Fibroblast of skin of back (primary cell): ENCODE measurements at regions not wholly inside any gene's neighbourhood (a gene's known extent, or its start where the extent isn't known, plus 50 kb on each side); places are given as distances from the start of the nearest gene placed in this dataset.
A peak's percentile ranks its signal among the peaks of the same experiment; 100 is the strongest.
"Not testable (repeated sequence)": the region's sequence is repeated elsewhere in the genome, so short reads cannot be mapped to it uniquely, and the experiment has no call there.

Experiments used
- DNase-seq: peaks from one replicate; pipeline ENCODE4 v3.0.0-alpha.2; 2013

- no peak for DNase-seq
Observed at GRCh38 chr20:22821081-22821727, 213.9 kb upstream of the SSTR4 start.

- DNase-seq, result no peak
Observed at GRCh38 chr20:22821796-22822195, 213.3 kb upstream of the SSTR4 start.

DNA sequence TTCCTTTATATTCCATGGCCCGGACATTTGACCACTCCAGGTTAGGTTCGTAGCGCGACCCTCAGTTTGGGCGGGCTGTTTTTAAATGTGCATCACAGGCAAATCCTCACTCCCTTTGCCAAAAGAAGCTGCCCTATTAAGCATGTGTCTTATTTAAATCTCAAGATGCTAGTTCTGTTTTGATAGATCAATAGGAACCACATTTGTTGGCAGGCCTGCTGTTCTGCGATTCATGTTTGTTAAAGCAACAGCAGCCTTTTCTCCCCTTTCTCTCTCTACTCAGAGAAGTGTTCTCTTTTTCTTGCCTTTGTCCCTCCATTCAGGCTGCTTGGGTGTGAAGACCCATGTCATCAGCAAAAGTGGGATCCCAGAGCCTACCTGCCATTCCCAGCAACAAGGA lies 212.0 kb upstream of the SSTR4 start:
- DNase-seq, result no peak

DNA sequence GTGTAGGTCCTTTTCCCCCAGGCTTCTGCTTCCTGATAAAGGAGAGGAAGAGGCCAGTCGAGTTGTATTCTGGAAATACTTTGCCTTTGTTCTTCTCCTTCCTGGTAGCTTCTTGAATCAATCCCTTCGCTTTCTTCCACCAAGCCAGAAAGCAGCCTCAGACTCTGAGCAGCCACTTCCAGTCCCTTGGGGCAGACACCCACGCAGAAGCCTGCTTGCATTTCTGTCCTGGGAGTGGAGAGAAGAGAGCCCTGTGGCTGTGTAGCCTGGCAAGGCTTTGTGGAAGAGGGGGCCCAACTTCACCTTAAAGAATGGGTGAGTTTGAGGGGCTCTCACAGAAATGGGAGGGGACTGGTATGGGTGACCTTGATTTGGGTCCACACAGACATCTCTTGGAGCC lies 211.0 kb upstream of the SSTR4 start:
- no peak for DNase-seq

- peak; percentile 59 for DNase-seq
Observed at GRCh38 chr20:22825076-22825475, 210.0 kb upstream of the SSTR4 start.

DNA sequence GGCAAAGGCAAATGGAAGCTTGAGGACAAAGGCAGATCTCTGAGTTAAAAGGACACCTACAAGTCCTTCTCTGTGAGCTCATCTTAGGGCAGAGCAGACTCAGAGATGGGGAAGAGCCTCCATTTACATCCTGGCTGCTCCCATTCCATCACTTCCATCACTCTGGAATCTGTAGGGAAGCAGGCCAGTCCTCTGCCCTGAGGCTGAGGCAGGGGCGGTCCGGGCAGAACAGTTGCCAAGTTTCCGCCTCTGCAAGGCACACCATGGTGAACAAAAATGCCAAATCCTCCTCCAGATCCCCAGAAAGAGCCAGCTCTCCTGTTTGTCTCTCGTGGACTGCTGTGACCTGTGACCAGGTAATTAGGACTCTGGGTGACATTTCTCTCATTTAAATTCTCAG lies 209.6 kb upstream of the SSTR4 start:
- no peak for DNase-seq

DNA sequence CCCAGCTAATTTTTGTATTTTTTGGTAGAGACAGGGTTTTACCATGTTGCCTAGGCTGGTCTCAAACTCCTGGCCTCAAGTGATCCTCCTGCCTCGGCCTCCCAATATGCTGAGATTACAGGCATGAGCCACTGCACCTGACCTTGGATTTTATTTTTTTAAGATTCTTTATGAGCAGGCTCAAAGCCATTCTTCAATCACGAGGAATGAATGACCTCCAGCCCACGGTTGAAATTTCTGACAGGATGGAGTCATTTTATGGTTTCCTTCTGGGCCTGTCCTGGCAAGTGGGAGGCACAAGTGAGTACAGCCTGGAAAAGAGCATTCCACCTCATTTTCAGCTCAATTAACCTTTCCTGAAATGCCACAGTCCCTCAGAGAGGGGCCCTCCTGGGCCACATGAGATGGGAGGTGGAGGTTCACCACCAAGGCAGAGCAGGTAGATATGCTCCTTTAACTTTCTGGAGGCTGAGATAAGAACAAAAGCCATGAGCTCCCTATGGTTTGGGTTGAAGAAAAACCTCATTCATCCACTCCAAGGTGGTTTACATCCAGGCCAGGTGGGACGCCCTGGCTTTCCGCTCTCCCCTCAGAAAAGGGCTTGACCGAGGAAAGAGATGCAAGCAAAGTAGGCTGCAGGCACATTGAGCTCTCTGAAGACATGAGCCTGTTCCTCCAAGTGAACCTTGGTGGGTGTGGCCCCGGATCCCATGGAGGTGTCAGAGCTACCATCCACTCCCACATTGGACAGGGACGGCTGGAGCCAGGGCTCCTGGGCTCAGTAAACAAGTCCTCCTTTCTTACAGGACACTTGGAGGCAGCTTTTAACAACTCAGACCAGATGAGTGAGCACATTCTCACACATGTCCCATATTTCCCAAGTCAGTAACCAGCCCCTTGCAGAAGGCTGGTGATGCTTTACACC lies 208.5 kb upstream of the SSTR4 start:
- no peak for DNase-seq

- no peak for DNase-seq
Observed at GRCh38 chr20:22827916-22828315, 207.2 kb upstream of the SSTR4 start.

DNA sequence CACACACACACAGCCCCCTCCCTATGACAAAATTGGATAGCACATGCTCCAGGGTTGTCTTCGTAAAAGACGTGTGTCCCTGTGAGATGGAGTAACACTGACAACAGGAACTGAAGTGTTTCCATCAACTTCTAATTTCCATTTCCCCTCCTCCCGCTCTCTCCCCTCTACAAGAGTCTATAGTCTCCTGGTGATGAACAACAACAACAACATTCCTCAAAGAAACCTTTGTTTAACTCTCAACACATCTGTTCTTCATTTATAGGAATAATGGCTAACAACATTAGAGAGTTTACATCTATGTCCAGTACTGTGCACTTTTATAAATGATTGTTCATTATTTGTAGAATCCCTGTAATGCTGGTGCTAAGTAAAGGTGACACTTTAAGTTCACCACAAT lies 205.8 kb upstream of the SSTR4 start:
- no peak for DNase-seq

DNA sequence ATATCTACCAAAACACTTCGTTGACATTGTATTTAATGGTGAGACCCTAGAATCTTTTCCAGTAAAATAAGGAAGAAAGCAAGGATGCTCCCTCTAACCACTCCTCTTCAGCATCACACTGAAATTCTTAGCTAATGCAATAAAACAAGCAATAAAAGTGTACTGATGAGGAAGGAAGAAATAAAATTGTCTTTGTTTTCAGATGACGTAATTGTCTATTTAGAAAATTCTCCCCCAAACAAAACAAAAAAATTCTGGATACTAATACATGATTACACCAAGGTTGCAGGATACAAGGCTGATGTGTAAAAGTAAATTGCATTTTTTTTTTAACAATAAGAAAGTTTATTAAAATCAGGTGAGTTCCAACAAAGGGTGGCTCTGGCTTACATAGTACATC lies 205.0 kb upstream of the SSTR4 start:
- no peak for DNase-seq

DNA sequence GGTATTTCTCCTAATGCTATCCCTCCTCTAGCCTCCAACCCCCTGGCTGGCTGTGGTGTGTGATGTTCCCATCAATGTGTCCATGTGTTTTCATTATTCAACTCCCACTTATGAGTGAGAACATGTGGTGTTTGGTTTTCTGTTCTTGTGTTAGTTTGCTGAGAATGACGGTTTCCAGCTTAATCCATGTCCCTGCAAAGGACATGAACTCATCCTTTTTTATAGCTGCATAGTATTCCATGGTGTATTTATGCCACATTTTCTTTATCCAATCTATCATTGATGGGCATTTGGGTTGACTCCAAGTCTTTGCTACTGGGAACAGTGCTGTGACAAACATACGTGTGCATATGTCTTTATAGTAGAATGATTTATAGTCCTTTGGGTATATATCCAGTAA lies 204.4 kb upstream of the SSTR4 start:
- not testable (repeated sequence) for DNase-seq

GRCh38 chr20:22833851-22834250 lies 201.3 kb upstream of the SSTR4 start:
- peak; percentile 84 for DNase-seq

GRCh38 chr20:22834651-22835256 lies 200.4 kb upstream of the SSTR4 start:
- no peak for DNase-seq

DNA sequence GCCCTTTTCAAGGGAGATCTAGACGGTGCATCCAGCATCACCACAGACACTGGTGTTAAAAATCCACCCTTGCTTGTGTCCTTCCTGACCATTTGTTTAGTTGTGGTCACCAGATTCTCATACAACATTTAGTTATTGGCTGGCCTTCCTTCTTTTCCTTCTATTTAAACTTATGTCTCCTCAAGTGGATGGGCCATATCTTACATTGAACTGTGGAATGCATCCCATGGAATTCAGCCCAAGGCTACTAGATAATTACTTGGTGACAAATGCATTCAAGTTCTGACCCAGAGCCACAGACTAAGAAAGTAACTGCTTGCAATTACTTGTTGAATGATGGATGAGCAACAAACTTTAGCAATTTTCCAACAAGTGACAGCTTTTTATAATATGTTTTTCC lies 198.9 kb upstream of the SSTR4 start:
- DNase-seq, result peak; percentile 86

GRCh38 chr20:22836877-22837276 lies 198.2 kb upstream of the SSTR4 start:
- DNase-seq, result peak; percentile 67

- DNase-seq, result no peak
Observed at GRCh38 chr20:22838001-22838400, 197.1 kb upstream of the SSTR4 start.

GRCh38 chr20:22841846-22842245 lies 193.3 kb upstream of the SSTR4 start:
- no peak for DNase-seq

DNA sequence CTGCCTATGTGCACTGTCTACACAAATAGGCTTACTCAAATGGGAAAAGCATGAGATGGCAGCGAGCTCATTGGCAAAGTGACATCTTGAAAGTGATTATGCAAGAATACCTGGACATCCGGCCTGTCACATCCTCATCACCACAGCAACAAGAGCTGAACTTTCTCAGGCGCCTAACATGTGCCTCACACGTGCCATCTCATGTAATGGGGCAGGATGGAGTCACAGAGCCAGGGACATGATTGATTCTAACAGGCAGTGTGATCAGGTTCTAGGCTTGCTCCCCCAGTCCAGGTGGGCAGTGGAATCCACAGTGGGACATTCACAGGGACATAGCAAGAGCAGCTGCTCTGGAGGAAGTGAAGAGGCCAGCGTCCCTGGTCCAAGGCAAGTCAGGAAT lies 192.3 kb upstream of the SSTR4 start:
- no peak for DNase-seq

GRCh38 chr20:22844959-22845358 lies 190.2 kb upstream of the SSTR4 start:
- no peak for DNase-seq

GRCh38 chr20:22846863-22847262 lies 188.2 kb upstream of the SSTR4 start:
- DNase-seq, result no peak

DNA sequence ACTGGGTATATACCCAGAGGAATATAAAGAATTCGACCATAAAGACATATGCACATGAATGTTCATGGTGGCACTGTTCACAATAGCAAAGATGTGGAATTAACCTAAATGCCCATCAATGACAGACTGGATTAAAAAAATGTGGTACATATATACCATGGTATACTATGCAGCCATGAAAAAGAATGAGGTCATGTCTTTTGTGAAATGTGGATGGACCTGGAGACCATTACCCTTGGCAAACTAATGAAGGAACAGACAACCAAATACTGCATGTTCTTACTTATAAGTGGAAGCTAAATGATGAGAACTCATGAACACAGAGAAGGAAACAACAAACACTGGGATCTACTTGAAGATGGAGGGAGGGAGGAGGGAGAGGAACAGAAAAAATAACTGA lies 186.7 kb upstream of the SSTR4 start:
- DNase-seq, result no peak

GRCh38 chr20:22851679-22852346 lies 183.3 kb upstream of the SSTR4 start:
- peak; percentile 78 for DNase-seq
